ENCODE measurements at regions not wholly inside any gene's neighbourhood (a gene's known extent, or its start where the extent isn't known, plus 50 kb on each side); places are given as distances from the start of the nearest gene placed in this dataset.
A peak's percentile ranks its signal among the peaks of the same experiment; 100 is the strongest.
"Not testable (repeated sequence)": the region's sequence is repeated elsewhere in the genome, so short reads cannot be mapped to it uniquely, and the experiment has no call there.

- no peak for DNase-seq (ENCODE audit: low read depth)
Measured at GRCh38 chr5:28685794-28686193, 1647.4 kb upstream of the CDH9 start.

DNA sequence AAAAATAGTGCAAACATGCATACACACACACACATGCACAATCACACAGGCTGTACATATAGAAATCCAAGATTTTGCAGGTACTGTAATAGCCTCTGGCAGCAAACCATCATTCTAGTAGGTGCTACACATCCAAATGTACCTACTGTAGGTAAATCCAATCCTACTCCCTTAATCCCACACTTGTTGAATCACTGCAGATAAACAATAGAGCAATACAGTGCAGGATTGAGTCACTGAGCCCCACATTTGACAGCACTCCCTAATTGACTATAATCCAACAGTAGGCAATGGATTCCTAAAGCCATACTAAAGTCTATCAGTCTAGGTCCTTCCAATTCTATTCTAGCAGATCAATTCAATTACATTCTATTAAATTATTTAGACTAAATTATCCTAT, 1640.5 kb upstream of the CDH9 start:
- DNase-seq (ENCODE audit: low read depth), result no peak

DNA sequence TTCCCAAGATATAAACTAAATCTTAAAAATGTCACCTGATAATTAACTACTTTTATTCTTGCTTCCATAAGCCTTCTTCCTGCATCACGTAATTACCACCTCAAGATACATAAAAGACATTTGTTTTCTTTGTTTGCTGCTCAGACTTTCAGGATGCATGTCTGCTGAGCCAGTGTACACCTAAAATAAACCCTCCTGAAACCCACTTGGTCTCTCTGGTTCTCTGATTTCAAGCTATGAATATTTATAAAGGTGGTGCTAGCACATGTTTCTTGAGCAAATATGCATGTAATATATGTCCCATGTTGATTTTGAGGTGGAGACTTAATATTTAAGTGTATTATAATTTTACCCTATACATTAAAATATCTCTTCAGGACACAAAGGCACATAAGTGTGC, 1627.7 kb upstream of the CDH9 start:
- no peak for DNase-seq (ENCODE audit: low read depth)

- DNase-seq (ENCODE audit: low read depth), result peak; percentile 16
Measured at GRCh38 chr5:28648108-28648507, 1609.7 kb upstream of the CDH9 start.

DNA sequence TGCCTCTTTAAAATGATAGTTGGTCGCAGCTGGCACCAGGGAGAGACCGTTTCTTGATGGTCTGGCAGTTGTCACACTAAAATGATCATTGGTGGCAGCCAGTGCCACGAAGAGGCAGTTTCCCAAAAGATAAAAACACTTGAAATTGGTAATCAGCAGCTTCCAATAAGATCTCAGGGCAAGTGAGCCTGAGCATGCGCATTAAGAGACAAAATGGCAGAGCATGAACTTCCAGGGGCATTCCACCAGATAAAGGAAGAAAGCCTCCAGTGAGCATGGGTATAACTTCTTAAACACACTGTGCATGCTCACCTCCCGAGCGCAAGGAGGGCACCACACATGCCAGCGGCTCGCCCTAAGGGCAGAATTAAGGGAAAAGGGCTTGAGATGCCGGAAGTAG, 1594.2 kb upstream of the CDH9 start:
- DNase-seq (ENCODE audit: low read depth), result no peak

GRCh38 chr5:28603869-28604268, 1565.5 kb upstream of the CDH9 start:
- DNase-seq (ENCODE audit: low read depth), result no peak

DNA sequence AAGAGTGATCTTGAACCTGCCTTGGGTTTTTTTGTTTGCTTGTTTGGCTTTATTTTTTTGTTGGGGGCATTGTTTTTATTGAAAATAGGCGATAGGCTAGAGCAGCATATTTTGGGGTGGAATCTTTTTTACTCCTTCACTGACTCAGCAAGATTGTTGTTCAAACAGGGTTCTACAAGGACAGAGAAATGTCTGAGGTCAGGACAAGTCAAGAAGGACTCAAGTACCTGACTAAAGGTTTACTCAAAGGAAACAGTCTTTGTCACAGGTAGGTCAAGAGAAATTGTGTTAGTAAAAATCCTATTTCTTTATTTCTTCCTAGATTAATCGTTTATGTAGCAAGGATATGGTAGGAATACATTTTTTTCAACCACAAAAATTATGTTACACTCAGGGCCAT, 1564.0 kb upstream of the CDH9 start:
- DNase-seq (ENCODE audit: low read depth), result no peak

DNA sequence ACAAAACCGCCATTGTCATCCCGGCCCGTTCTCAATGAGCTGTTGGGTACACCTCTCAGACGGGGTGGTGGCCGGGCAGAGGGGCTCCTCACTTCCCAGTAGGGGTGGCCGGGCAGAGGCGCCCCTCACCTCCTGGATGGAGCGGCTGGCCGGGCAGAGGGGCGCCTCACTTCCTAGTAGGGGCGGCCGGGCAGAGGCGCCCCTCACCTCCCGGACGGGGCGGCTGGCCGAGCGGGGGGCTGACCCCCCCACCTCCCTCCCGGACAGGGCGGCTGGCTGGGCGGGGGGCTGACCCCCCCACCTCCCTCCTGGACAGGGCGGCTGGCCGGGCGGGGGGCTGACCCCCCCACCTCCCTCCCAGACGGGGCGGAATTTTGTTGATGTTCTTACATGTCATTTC, 1558.3 kb upstream of the CDH9 start:
- not testable (repeated sequence) for DNase-seq (ENCODE audit: low read depth)

- DNase-seq (ENCODE audit: low read depth), result peak; percentile 32
Measured at GRCh38 chr5:28580616-28581015, 1542.2 kb upstream of the CDH9 start.

- DNase-seq (ENCODE audit: low read depth), result no peak
Measured at GRCh38 chr5:28576022-28576421, 1537.6 kb upstream of the CDH9 start.

- no peak for DNase-seq (ENCODE audit: low read depth)
Measured at GRCh38 chr5:28575368-28575767, 1537.0 kb upstream of the CDH9 start.

DNA sequence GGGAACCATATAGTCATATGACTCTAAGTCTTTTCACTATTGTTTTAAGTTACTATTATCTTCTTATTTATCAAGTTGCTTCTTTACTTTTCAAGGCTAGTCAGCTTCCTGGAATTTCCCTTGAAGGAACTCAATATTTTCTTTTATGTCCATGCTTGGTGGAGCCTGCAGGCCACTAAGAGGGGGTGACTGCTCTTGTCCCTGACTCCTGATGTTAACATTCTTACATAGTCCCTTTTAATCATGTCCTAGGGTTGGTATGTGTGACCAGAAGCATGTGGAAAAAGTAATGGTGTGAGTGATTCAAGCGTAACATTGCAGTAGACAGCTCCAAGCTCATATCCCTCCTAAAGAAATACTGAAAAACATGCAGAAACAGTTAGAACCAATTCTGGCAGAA, 1536.2 kb upstream of the CDH9 start:
- DNase-seq (ENCODE audit: low read depth), result no peak

DNA sequence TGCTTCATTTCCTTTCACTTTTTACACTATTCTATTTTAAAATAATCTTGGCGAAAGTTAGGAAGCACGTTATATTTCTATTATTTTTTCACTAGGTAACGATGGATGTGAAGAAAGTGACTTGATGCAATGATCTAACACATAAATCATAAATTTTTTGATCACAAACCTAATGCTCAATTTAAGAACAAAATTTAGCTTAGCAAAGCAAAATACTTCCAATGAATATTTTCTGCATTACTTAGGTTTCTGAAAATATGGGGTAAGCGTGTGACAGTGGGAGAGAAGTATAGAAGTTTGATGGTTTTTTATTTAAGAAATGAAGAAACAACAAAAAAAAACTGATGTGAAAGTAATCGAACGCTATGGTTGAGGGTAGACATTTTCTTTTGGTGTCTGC, 1528.7 kb upstream of the CDH9 start:
- no peak for DNase-seq (ENCODE audit: low read depth)

GRCh38 chr5:28561522-28561921, 1523.1 kb upstream of the CDH9 start:
- DNase-seq (ENCODE audit: low read depth), result no peak

DNA sequence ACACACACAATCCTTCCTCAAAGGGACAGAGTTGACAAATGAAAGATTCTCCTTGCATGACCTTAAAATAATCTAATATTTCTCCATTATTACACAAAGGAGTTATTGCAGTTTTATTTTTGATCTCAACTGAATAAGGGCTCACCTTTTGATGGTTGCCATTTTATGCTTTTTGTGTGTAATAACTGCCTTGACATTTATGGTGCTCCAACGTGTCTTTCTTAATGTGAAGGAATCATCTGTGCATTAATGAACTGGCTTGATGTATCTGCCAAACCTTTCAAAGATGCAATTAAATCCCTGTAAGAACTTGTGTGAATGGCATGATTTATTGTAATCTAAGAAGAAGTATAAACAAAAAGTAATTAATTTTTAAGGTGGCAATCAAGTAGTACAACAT, 1519.8 kb upstream of the CDH9 start:
- no peak for DNase-seq (ENCODE audit: low read depth)

- no peak for DNase-seq (ENCODE audit: low read depth)
Measured at GRCh38 chr5:28557114-28557513, 1518.7 kb upstream of the CDH9 start.

GRCh38 chr5:28549588-28549987, 1511.2 kb upstream of the CDH9 start:
- no peak for DNase-seq (ENCODE audit: low read depth)

DNA sequence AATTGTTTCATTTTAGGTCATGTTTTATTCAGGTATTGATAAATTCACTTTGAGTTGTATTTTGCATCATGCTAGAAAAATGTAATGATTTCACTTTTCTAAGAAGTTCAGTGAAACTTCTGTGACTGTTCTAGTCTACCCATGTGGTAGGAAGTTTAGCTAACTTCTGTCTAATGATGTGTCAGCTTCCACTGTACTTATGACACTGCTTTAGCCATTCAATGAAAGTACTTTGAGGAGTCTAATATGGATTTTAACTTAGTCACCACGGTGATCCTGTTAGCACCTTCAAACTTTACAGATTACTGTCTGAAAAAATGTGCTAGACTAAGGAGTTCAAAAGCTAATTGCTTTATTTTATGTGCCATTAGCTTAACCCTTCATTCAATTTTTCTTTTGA, 1510.5 kb upstream of the CDH9 start:
- DNase-seq (ENCODE audit: low read depth), result no peak

DNA sequence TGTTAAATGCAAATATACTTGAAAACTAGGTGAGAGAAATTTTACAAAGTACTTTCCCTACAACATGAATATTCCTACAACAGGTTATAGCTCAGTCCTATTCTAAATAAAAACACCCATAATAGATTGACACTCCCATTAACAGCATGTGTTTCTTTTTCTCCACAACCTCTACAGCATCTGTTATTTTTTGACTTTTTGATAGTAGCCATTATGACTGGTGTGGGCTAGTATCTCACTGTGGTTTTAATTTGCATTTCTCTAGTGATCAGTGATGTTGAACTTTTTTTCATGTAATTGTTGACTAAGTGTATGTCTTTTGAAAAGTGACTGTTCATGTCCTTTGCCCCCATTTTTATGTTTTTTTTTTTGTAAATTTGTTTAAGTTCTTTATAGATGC, 1506.1 kb upstream of the CDH9 start:
- DNase-seq (ENCODE audit: low read depth), result no peak

- DNase-seq (ENCODE audit: low read depth), result no peak
Measured at GRCh38 chr5:28543473-28544098, 1505.2 kb upstream of the CDH9 start.

DNA sequence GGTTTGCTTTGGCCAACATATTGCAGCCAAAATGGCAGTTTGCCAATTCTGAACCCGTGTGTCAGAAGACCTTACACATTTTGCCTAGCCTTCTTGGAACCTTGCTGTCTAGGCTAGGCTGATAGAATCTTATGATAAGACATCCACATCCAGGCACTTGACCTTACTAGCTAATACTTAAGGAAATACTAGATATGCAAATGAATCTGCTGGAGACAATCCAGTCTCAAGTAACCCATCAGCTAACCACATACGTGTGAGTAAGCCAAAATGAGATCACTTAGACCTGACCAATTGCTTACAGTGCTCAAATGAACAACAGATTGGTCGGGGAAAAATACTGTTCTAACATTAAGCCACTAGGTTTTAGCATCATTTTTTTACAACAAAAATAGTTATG, 1504.6 kb upstream of the CDH9 start:
- DNase-seq (ENCODE audit: low read depth), result peak; percentile 63

GRCh38 chr5:28523888-28524635, 1485.7 kb upstream of the CDH9 start:
- DNase-seq (ENCODE audit: low read depth), result peak; percentile 84

GRCh38 chr5:28523416-28523815, 1485.0 kb upstream of the CDH9 start:
- DNase-seq (ENCODE audit: low read depth), result no peak

DNA sequence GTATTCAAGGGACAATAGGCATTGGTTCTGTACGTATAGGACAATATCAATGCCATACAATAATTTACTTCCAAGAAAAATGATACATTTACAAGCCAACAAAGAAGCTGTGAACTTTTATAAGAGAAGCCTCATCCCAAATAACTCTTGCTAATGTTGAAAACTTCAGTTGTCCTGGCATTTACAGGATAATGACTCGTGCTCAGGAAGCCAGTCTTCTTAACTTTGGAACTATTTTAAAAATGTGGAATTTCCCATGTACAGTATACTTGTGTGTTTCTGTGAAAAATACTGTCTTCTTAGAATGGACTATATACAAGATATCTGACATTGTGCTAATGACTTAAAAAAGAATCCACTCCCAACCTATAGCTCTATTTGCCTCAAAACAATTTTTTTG, 1479.3 kb upstream of the CDH9 start:
- DNase-seq (ENCODE audit: low read depth), result no peak

Measured in stromal cell of bone marrow (primary cell).